ENCODE measurements at regions not wholly inside any gene's neighbourhood (a gene's known extent, or its start where the extent isn't known, plus 50 kb on each side); places are given as distances from the start of the nearest gene placed in this dataset.

DNA sequence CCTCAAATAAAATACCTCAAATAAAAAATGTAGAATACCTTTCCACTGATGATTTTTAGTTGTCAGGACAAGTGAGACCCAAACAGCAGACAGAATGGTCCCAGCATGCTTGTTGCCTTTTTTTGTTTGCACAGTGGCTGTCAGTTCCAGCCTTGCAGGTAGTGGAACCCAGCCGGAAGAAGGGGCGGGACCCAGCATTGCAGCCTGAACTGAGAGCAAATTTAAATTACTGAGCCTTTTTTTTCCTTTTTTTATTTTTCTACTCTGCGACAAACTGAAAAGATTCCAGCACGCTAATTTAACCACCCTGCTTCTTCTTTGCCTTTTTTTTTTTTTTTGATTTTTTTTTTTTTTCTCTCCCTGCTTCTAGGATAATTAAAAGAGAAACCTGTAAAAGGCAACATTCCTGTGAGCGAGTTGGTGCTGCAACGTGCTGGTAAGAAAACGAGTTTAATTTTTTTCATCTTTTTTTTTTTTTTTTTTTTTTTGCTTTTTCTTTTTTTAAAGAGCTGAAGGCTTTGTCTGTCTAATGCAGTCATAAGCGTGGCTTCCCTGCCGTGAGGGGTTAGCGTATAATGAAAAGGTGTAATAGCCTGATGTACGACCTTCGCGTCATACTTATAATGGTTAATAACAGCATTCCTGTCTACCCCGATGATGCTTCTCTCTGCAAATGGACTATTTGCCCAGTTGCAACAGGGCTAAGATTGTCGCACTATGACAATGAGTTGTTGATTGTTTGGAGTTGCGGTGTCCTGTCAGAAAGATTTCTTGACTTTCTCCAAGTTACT, 555.3 kb upstream of the CELF2 start:
- FAIRE-seq (no peak), DNase-seq (ENCODE audit: low read depth in 1 of 2, low spot score in 1 of 2) (no peak), ATAC-seq (no peak)
- H3K4me3 ChIP-seq: no peak overlapping the region
- CTCF ChIA-PET: no interaction called here
- POLR2A ChIA-PET: no interaction called here
- no peaks in the 10 kb centered on the region for H3K9me3 ChIP-seq
- TF ChIP-seq JUN (IDR thresholded peaks at IDR 0.05): no peak
- no peak for TF ChIP-seq SMC3 (IDR thresholded peaks at IDR 0.05)
- TF ChIP-seq FOXS1 (CRISPR knock-in tag; IDR thresholded peaks at IDR 0.05): no peak
- no peak for TF ChIP-seq ESRRA (IDR thresholded peaks at IDR 0.05; ENCODE audit: borderline replicate concordance, low read length)
- TF ChIP-seq, protein P1, sequence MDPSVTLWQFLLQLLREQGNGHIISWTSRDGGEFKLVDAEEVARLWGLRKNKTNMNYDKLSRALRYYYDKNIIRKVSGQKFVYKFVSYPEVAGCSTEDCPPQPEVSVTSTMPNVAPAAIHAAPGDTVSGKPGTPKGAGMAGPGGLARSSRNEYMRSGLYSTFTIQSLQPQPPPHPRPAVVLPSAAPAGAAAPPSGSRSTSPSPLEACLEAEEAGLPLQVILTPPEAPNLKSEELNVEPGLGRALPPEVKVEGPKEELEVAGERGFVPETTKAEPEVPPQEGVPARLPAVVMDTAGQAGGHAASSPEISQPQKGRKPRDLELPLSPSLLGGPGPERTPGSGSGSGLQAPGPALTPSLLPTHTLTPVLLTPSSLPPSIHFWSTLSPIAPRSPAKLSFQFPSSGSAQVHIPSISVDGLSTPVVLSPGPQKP (IDR thresholded peaks at IDR 0.05; ENCODE audit: low read depth, low read length): no peak
- TF ChIP-seq GATA3 (IDR thresholded peaks at IDR 0.05; ENCODE audit: borderline replicate concordance): no peak
- no peak for TF ChIP-seq POLR2AphosphoS2 (conservative IDR thresholded peaks at IDR 0.05; ENCODE audit: low read length)
- TF ChIP-seq ZSCAN20 (CRISPR knock-in tag; IDR thresholded peaks at IDR 0.05): no peak
- no peak for TF ChIP-seq CBX2 (IDR thresholded peaks at IDR 0.05; ENCODE audit: borderline replicate concordance, low read depth)
- TF ChIP-seq HOXA7 (CRISPR knock-in tag; IDR thresholded peaks at IDR 0.05): no peak
- no peak for TF ChIP-seq RCOR1 (IDR thresholded peaks at IDR 0.05; ENCODE audit: low read depth, low read length)
- TF ChIP-seq RNF2 (IDR thresholded peaks at IDR 0.05; ENCODE audit: borderline replicate concordance, low read depth): no peak
- TF ChIP-seq, protein P2, sequence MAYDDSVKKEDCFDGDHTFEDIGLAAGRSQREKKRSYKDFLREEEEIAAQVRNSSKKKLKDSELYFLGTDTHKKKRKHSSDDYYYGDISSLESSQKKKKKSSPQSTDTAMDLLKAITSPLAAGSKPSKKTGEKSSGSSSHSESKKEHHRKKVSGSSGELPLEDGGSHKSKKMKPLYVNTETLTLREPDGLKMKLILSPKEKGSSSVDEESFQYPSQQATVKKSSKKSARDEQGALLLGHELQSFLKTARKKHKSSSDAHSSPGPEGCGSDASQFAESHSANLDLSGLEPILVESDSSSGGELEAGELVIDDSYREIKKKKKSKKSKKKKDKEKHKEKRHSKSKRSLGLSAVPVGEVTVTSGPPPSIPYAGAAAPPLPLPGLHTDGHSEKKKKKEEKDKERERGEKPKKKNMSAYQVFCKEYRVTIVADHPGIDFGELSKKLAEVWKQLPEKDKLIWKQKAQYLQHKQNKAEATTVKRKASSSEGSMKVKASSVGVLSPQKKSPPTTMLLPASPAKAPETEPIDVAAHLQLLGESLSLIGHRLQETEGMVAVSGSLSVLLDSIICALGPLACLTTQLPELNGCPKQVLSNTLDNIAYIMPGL (CRISPR knock-in tag; IDR thresholded peaks at IDR 0.05; ENCODE audit: borderline replicate concordance): no peak
- TF ChIP-seq MAZ (IDR thresholded peaks at IDR 0.05; ENCODE audit: borderline replicate concordance, low read depth, low read length): no peak
- no peak for TF ChIP-seq CEBPB (IDR thresholded peaks at IDR 0.05)
- TF ChIP-seq CBX8 (IDR thresholded peaks at IDR 0.05): no peak
- TF ChIP-seq, protein P3, sequence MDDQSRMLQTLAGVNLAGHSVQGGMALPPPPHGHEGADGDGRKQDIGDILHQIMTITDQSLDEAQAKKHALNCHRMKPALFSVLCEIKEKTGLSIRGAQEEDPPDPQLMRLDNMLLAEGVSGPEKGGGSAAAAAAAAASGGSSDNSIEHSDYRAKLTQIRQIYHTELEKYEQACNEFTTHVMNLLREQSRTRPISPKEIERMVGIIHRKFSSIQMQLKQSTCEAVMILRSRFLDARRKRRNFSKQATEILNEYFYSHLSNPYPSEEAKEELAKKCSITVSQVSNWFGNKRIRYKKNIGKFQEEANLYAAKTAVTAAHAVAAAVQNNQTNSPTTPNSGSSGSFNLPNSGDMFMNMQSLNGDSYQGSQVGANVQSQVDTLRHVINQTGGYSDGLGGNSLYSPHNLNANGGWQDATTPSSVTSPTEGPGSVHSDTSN (IDR thresholded peaks at IDR 0.05): no peak
- TF ChIP-seq, protein P4, sequence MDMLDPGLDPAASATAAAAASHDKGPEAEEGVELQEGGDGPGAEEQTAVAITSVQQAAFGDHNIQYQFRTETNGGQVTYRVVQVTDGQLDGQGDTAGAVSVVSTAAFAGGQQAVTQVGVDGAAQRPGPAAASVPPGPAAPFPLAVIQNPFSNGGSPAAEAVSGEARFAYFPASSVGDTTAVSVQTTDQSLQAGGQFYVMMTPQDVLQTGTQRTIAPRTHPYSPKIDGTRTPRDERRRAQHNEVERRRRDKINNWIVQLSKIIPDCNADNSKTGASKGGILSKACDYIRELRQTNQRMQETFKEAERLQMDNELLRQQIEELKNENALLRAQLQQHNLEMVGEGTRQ (IDR thresholded peaks at IDR 0.05): no peak
- TF ChIP-seq HOXB13 (CRISPR knock-in tag; IDR thresholded peaks at IDR 0.05; ENCODE audit: low read depth): no peak
- TF ChIP-seq HEYL (CRISPR knock-in tag; IDR thresholded peaks at IDR 0.05): no peak
- 40% methylated on average over 16 of the region's 16 CpGs for WGBS (ENCODE audit: missing lambda C conversion rate)
- no peak overlapping the region for H3K27ac ChIP-seq
- no peaks in the 10 kb centered on the region for H3K4me1 ChIP-seq
- H3K4me2 ChIP-seq: no peak overlapping the region

DNA sequence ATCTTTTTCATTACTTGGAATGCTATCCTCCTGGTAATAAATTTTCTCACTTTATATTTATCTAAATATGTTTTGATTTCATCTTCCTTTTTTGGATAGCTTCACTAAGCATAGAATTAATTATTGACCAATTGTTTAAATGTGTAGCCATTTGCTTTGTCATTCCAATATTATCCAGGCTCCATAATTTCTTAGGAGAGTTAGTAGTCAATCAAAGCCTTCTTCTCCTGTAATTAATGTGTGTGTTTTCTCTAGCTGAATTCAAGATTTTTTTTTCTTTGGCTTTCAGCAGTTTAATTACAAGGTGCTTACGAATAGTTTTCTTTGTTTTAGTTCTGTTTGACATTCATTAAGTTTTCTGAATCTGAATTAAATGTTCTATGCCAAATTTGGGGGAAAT, 545.9 kb upstream of the CELF2 start:
- ChIA-PET CTCF (no interaction called here), POLR2A (no interaction called here)
- H3K4me1 ChIP-seq: no peaks in the 10 kb centered on the region
- no peak for ATAC-seq
- H3K4me2 ChIP-seq: no peak overlapping the region
- TF ChIP-seq HOXB5 (CRISPR knock-in tag; IDR thresholded peaks at IDR 0.05) (no peak), SREBF2 (IDR thresholded peaks at IDR 0.05) (no peak), FOSL2 (IDR thresholded peaks at IDR 0.05) (no peak), FOSL2 (CRISPR knock-in tag; IDR thresholded peaks at IDR 0.05) (no peak), GATA3 (IDR thresholded peaks at IDR 0.05; ENCODE audit: borderline replicate concordance) (no peak), JUN (IDR thresholded peaks at IDR 0.05) (no peak), MAZ (IDR thresholded peaks at IDR 0.05; ENCODE audit: borderline replicate concordance, low read depth, low read length) (no peak), CBX2 (IDR thresholded peaks at IDR 0.05; ENCODE audit: borderline replicate concordance, low read depth) (no peak)
- FAIRE-seq: no peak
- DNase-seq (ENCODE audit: low read depth in 1 of 2, low spot score in 1 of 2): no peak
- no peaks in the 10 kb centered on the region for H3K9me3 ChIP-seq
- H3K27ac ChIP-seq: no peak overlapping the region
- WGBS (ENCODE audit: missing lambda C conversion rate): 0% methylated on average over 1 of the region's 1 CpG
- no peak overlapping the region for H3K4me3 ChIP-seq
